ENCODE measurements at regions not wholly inside any gene's neighbourhood (a gene's known extent, or its start where the extent isn't known, plus 50 kb on each side); places are given as distances from the start of the nearest gene placed in this dataset.
A peak's percentile ranks its signal among the peaks of the same experiment; 100 is the strongest.

- TF ChIP-seq POLR2A (IDR thresholded peaks at IDR 0.05; ENCODE audit: insufficient read depth in 1 of 2, low read depth in 2 of 2, low read length in 2 of 2) = peak; percentile 41 to 65; a peak in 3 of 4 replicates
- peak; percentile 76; the same call in 1 of the 2 replicates for TF ChIP-seq ZNF607 (CRISPR knock-in tag; IDR thresholded peaks at IDR 0.05; ENCODE audit: borderline replicate concordance)
- TF ChIP-seq NCOR1 (IDR thresholded peaks at IDR 0.05; ENCODE audit: borderline replicate concordance, low read length) = no peak
- no peak for TF ChIP-seq KDM3A (CRISPR knock-in tag; IDR thresholded peaks at IDR 0.05; ENCODE audit: low read depth)
- TF ChIP-seq RBM22 (optimal IDR thresholded peaks at IDR 0.05; ENCODE audit: low read length) = peak; percentile 75
- TF ChIP-seq TCF12 (IDR thresholded peaks at IDR 0.05) = no peak
- no peak for TF ChIP-seq TCF12 (CRISPR knock-in tag; IDR thresholded peaks at IDR 0.05)
- no peak for TF ChIP-seq GATA4 (IDR thresholded peaks at IDR 0.05; ENCODE audit: borderline replicate concordance, low read depth)
- TF ChIP-seq TFDP1 (CRISPR knock-in tag; IDR thresholded peaks at IDR 0.05; ENCODE audit: borderline replicate concordance) = no peak
- TF ChIP-seq ZNF264 (CRISPR knock-in tag; IDR thresholded peaks at IDR 0.05) = no peak
- no peak for TF ChIP-seq ZNF761 (CRISPR knock-in tag; conservative IDR thresholded peaks at IDR 0.05)
- TF ChIP-seq KMT2A (CRISPR knock-in tag; IDR thresholded peaks at IDR 0.05) = no peak
- no peak for TF ChIP-seq ZNF432 (CRISPR knock-in tag; IDR thresholded peaks at IDR 0.05; ENCODE audit: borderline replicate concordance)
- TF ChIP-seq TEAD3 (CRISPR knock-in tag; optimal IDR thresholded peaks at IDR 0.05; ENCODE audit: borderline replicate concordance) = no peak
- no peak for TF ChIP-seq ZNF281 (CRISPR knock-in tag; IDR thresholded peaks at IDR 0.05; ENCODE audit: borderline replicate concordance)
- no peak for TF ChIP-seq EHMT2 (IDR thresholded peaks at IDR 0.05; ENCODE audit: borderline replicate concordance, low read depth, low read length)
- TF ChIP-seq ZNF580 (CRISPR knock-in tag; IDR thresholded peaks at IDR 0.05; ENCODE audit: borderline replicate concordance, low read depth) = no peak
- no peak for TF ChIP-seq U2AF1 (optimal IDR thresholded peaks at IDR 0.05; ENCODE audit: low read depth, low read length)
- no peak for TF ChIP-seq ATF2 (CRISPR knock-in tag; IDR thresholded peaks at IDR 0.05)
- TF ChIP-seq AGO2 (optimal IDR thresholded peaks at IDR 0.05; ENCODE audit: low read depth, low read length) = peak; percentile 80
- no peak for TF ChIP-seq ZNF75D (CRISPR knock-in tag; IDR thresholded peaks at IDR 0.05; ENCODE audit: borderline replicate concordance)
- no peak for TF ChIP-seq IRF9 (CRISPR knock-in tag; IDR thresholded peaks at IDR 0.05; ENCODE audit: borderline replicate concordance)
- no peak for TF ChIP-seq ZNF615 (CRISPR knock-in tag; IDR thresholded peaks at IDR 0.05; ENCODE audit: borderline replicate concordance)
- TF ChIP-seq ZMAT3 (CRISPR knock-in tag; conservative IDR thresholded peaks at IDR 0.05) = peak; percentile 0; the same call in 1 of the 2 replicates
Observed at GRCh38 chr1:234718496-234719453, 108.8 kb upstream of the IRF2BP2 start (continued).
